ENCODE measurements at regions not wholly inside any gene's neighbourhood (a gene's known extent, or its start where the extent isn't known, plus 50 kb on each side); places are given as distances from the start of the nearest gene placed in this dataset.
A peak's percentile ranks its signal among the peaks of the same experiment; 100 is the strongest.

DNA sequence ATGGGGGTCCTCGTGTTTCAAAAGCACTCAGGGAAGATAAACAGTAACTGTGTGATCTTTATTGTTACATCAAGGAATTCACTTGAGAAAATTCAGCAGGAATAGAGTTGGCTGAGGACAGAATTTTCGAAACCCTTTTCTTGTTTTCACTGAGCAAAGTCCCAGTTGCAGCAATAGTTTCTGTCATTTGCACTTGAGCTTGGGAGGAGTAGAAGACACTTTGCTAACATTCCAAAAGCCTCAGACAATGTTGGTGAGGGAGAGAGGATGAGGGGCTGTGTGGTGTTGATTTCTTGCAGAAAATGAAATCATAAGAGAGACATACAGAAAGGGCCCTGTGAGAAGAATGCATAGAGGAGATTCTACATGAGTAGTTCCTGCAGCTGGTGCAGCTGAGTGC lies 151.9 kb upstream of the DIPK2B start:
- Mint-ChIP-seq H3K36me3 (ENCODE audit: low read depth) (peaks cover 21% of the 10 kb centered on the region), H3K9me3 (peaks cover 21% of the 10 kb centered on the region), H3K27ac (peak overlapping the region; percentile 51), H3K4me3 (no peak overlapping the region), H3K27me3 (ENCODE audit: insufficient read depth) (no peaks in the 10 kb centered on the region), H3K4me1 (ENCODE audit: low read depth) (peaks cover 62% of the 10 kb centered on the region)
- no peak for TF ChIP-seq CTCF (IDR thresholded peaks at IDR 0.05)
- no peak for DNase-seq

- peak overlapping the region; percentile 82 for H3K27ac Mint-ChIP-seq
- H3K9me3 Mint-ChIP-seq = peaks cover 15% of the 10 kb centered on the region
- peaks cover 21% of the 10 kb centered on the region for H3K36me3 Mint-ChIP-seq (ENCODE audit: low read depth)
- H3K27me3 Mint-ChIP-seq (ENCODE audit: insufficient read depth) = no peaks in the 10 kb centered on the region
- H3K4me1 Mint-ChIP-seq (ENCODE audit: low read depth) = peaks cover 69% of the 10 kb centered on the region
- TF ChIP-seq CTCF (IDR thresholded peaks at IDR 0.05) = no peak
- H3K4me3 Mint-ChIP-seq = no peak overlapping the region
- DNase-seq = peak; percentile 46
These were observed 150.8 kb upstream of the DIPK2B start for GRCh38 chrX:45351478-45351877.

GRCh38 chrX:45348296-45348695 lies 147.6 kb upstream of the DIPK2B start:
- no peak for DNase-seq
- H3K4me1 Mint-ChIP-seq (ENCODE audit: low read depth) = peaks cover 81% of the 10 kb centered on the region
- TF ChIP-seq CTCF (IDR thresholded peaks at IDR 0.05) = no peak
- no peak overlapping the region for H3K4me3 Mint-ChIP-seq
- no peaks in the 10 kb centered on the region for H3K27me3 Mint-ChIP-seq (ENCODE audit: insufficient read depth)
- H3K27ac Mint-ChIP-seq = peak overlapping the region; percentile 54
- H3K36me3 Mint-ChIP-seq (ENCODE audit: low read depth) = peaks cover 5% of the 10 kb centered on the region
- H3K9me3 Mint-ChIP-seq = peaks cover under 1% of the 10 kb centered on the region

DNA sequence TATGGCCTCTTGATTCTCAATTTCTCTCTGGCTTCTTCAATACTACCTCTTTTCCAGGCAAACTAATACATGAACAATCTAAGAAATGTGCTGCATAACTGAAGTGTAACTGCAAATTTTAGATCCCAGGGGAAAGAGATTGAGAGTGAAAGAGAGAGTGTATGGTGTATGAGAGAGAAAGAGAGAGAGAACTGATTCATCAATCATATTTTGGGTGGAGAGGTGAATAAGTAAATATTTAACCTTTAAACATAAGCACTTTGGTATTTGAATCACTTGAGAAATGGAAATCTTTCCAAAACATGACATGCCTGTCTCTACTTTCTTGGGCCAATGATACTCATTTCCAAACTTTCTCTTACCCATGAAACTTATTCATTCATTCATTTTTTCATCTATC lies 147.2 kb upstream of the DIPK2B start:
- DNase-seq = no peak
- H3K27me3 Mint-ChIP-seq (ENCODE audit: insufficient read depth) = no peaks in the 10 kb centered on the region
- no peak for TF ChIP-seq CTCF (IDR thresholded peaks at IDR 0.05)
- peaks cover 77% of the 10 kb centered on the region for H3K4me1 Mint-ChIP-seq (ENCODE audit: low read depth)
- H3K27ac Mint-ChIP-seq = peak overlapping the region; percentile 54
- no peaks in the 10 kb centered on the region; the same call in 1 of the 2 replicates for H3K9me3 Mint-ChIP-seq
- peaks cover 4% of the 10 kb centered on the region for H3K36me3 Mint-ChIP-seq (ENCODE audit: low read depth)
- H3K4me3 Mint-ChIP-seq = no peak overlapping the region

DNA sequence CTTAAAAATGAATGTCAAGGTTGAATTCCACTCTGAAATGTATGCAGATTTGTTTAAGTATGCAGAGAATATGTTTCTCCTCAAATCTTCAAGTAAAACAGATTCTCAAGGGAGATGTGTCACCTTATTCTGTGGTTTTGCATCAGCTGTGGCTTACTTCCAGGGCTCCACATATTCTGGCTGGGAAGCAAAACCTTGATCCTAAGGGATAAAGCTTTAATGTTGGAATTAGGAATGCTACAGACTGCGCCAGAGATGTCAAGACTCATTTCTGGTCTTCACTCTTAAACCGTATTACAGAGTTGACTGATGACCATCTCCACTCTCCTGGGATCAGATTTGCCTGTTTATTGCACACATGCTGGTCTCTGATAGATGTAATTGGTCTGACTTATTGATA lies 143.9 kb upstream of the DIPK2B start:
- H3K9me3 Mint-ChIP-seq = no peaks in the 10 kb centered on the region
- H3K4me3 Mint-ChIP-seq = no peak overlapping the region; the same call in 1 of the 2 replicates
- H3K27me3 Mint-ChIP-seq (ENCODE audit: insufficient read depth) = no peaks in the 10 kb centered on the region
- DNase-seq = peak; percentile 80
- TF ChIP-seq CTCF (IDR thresholded peaks at IDR 0.05) = no peak
- H3K36me3 Mint-ChIP-seq (ENCODE audit: low read depth) = peaks cover 5% of the 10 kb centered on the region; the same call in 1 of the 2 replicates
- peaks cover 53% of the 10 kb centered on the region for H3K4me1 Mint-ChIP-seq (ENCODE audit: low read depth)
- peak overlapping the region; percentile 72 for H3K27ac Mint-ChIP-seq

GRCh38 chrX:45329217-45329616 lies 128.5 kb upstream of the DIPK2B start:
- Mint-ChIP-seq H3K27ac (peak overlapping the region; percentile 40; the same call in 1 of the 2 replicates), H3K4me3 (no peak overlapping the region), H3K4me1 (ENCODE audit: low read depth) (peaks cover 29% of the 10 kb centered on the region), H3K9me3 (peaks cover 5% of the 10 kb centered on the region; the same call in 1 of the 2 replicates), H3K36me3 (ENCODE audit: low read depth) (peaks cover 13% of the 10 kb centered on the region), H3K27me3 (ENCODE audit: insufficient read depth) (no peaks in the 10 kb centered on the region)
- DNase-seq = no peak
- no peak for TF ChIP-seq CTCF (IDR thresholded peaks at IDR 0.05)

Data from HFFc6 (cell line).